SK-N-SH treated with all-trans-retinoic acid at 6 μM for 48 hours (cell line): ENCODE measurements at regions not wholly inside any gene's neighbourhood (a gene's known extent, or its start where the extent isn't known, plus 50 kb on each side); places are given as distances from the start of the nearest gene placed in this dataset.
"Not testable (repeated sequence)": the region's sequence is repeated elsewhere in the genome, so short reads cannot be mapped to it uniquely, and the experiment has no call there.

Source experiments
- CSDC2 ChIP-seq: fragments of 250-450 bp; sonication (Bioruptor Pico); IDR thresholded peaks from 2 replicates; pipeline ENCODE4 v1.5.0; 2020; ENCODE audit warnings: mild to moderate bottlenecking, moderate library complexity
- GLIS3 ChIP-seq: fragments of 250-450 bp; sonication (Bioruptor Pico); IDR thresholded peaks from 2 replicates; pipeline ENCODE4 v1.5.0; 2020; ENCODE audit warnings: mild to moderate bottlenecking, moderate library complexity
- PATZ1 ChIP-seq: fragments of 250-450 bp; sonication (Bioruptor Pico); IDR thresholded peaks from 2 replicates; pipeline ENCODE4 v1.8.0; 2020; ENCODE audit warnings: mild to moderate bottlenecking, moderate library complexity, borderline replicate concordance
- RARB ChIP-seq: fragments of 250-450 bp; sonication (Bioruptor Pico); IDR thresholded peaks from 2 replicates; pipeline ENCODE4 v1.8.0; 2021; ENCODE audit warnings: mild to moderate bottlenecking, moderate library complexity
- SNAI2 ChIP-seq: fragments of 250-450 bp; sonication (Bioruptor Pico); IDR thresholded peaks from 2 replicates; pipeline ENCODE4 v1.5.0; 2020; ENCODE audit warnings: mild to moderate bottlenecking, moderate library complexity
- TCF4 ChIP-seq: fragments of 250-450 bp; sonication (Bioruptor Pico); IDR thresholded peaks from 2 replicates; pipeline ENCODE4 v1.8.0; 2021; ENCODE audit warnings: mild to moderate bottlenecking, moderate library complexity, borderline replicate concordance
- ZC3H10 ChIP-seq: fragments of 250-450 bp; sonication (Bioruptor Pico); IDR thresholded peaks from 2 replicates; pipeline ENCODE4 v1.5.1; 2021; ENCODE audit warnings: mild to moderate bottlenecking, moderate library complexity
- ZFP3 ChIP-seq: fragments of 250-450 bp; sonication (Bioruptor Pico); IDR thresholded peaks from 2 replicates; pipeline ENCODE4 v1.5.0; 2020; ENCODE audit warnings: mild to moderate bottlenecking, moderate library complexity
- ZFP30 ChIP-seq: fragments of 450-650 bp; formaldehyde crosslinking; IDR thresholded peaks from 2 replicates; pipeline ENCODE4 v1.5.0; 2022; ENCODE audit warnings: mild to moderate bottlenecking, moderate library complexity
- ZNF565 ChIP-seq: fragments of 450-650 bp; formaldehyde crosslinking; conservative IDR thresholded peaks from 2 replicates; pipeline ENCODE4 v1.5.0; 2020; ENCODE audit warnings: low read depth, mild to moderate bottlenecking, moderate library complexity
- TF ChIP-seq, protein P1 (sequence below): fragments of 250-450 bp; sonication (Bioruptor Pico); IDR thresholded peaks from 2 replicates; pipeline ENCODE4 v1.5.1; 2021; ENCODE audit warnings: mild to moderate bottlenecking, moderate library complexity
- TF ChIP-seq, protein P2 (sequence below): fragments of 250-450 bp; sonication (Bioruptor Pico); IDR thresholded peaks from 2 replicates; pipeline ENCODE4 v1.5.1; 2020; ENCODE audit warnings: low read depth, mild to moderate bottlenecking, moderate library complexity

DNA sequence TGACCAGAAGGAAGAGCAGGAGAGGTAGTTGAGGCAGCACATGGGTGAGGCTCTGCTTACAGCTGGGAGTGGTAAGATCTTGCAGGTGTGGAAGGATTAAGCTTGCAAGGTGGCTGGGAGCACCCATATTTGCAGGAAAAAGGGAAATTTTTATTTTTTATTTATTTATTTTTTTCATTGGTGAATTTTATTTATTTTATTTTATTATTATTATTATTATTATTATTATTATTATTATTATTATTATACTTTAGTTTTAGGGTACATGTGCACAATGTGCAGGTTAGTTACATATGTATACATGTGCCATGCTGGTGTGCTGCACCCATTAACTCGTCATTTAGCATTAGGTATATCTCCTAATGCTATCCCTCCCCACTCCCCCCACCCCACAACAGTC is 297.4 kb upstream of the BOD1L1 start:
- TF ChIP-seq PATZ1 (CRISPR knock-in tag); RARB (CRISPR knock-in tag); ZC3H10 (CRISPR knock-in tag); ZFP30 (CRISPR knock-in tag); SNAI2 (CRISPR knock-in tag); CSDC2; GLIS3 (CRISPR knock-in tag); ZFP3 (CRISPR knock-in tag); ZNF565 (CRISPR knock-in tag); TCF4 (CRISPR knock-in tag): not testable (repeated sequence)
- TF ChIP-seq, protein P1, sequence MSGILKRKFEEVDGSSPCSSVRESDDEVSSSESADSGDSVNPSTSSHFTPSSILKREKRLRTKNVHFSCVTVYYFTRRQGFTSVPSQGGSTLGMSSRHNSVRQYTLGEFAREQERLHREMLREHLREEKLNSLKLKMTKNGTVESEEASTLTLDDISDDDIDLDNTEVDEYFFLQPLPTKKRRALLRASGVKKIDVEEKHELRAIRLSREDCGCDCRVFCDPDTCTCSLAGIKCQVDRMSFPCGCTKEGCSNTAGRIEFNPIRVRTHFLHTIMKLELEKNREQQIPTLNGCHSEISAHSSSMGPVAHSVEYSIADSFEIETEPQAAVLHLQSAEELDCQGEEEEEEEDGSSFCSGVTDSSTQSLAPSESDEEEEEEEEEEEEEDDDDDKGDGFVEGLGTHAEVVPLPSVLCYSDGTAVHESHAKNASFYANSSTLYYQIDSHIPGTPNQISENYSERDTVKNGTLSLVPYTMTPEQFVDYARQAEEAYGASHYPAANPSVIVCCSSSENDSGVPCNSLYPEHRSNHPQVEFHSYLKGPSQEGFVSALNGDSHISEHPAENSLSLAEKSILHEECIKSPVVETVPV = not testable (repeated sequence)
- TF ChIP-seq, protein P2, sequence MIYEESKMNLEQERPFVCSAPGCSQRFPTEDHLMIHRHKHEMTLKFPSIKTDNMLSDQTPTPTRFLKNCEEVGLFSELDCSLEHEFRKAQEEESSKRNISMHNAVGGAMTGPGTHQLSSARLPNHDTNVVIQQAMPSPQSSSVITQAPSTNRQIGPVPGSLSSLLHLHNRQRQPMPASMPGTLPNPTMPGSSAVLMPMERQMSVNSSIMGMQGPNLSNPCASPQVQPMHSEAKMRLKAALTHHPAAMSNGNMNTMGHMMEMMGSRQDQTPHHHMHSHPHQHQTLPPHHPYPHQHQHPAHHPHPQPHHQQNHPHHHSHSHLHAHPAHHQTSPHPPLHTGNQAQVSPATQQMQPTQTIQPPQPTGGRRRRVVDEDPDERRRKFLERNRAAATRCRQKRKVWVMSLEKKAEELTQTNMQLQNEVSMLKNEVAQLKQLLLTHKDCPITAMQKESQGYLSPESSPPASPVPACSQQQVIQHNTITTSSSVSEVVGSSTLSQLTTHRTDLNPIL (CRISPR knock-in tag) = not testable (repeated sequence)
